HEK293 (cell line): ENCODE measurements at regions not wholly inside any gene's neighbourhood (a gene's known extent, or its start where the extent isn't known, plus 50 kb on each side); places are given as distances from the start of the nearest gene placed in this dataset.
A peak's percentile ranks its signal among the peaks of the same experiment; 100 is the strongest.

Source experiments
- CTCF ChIA-PET: fragments of 350-600 bp; formaldehyde crosslinking; extraction: SDS; loops from one replicate; lab custom pipeline; 2021; ENCODE audit warnings: antibody characterized with exemption; lab: Yijun Ruan, JAX
- POLR2A ChIA-PET: fragments of 300-600 bp; formaldehyde crosslinking; extraction: SDS; loops from one replicate; lab custom pipeline; 2020; ENCODE audit warnings: antibody characterized with exemption, inconsistent platforms; lab: Yijun Ruan, JAX
- H3K27ac ChIP-seq: fragments of 200-500 bp; sonication (Bioruptor generic); 2 replicates; pipeline ENCODE4 v1.5.1; 2014; ENCODE audit warnings: low read depth, low read length, control low read depth, inconsistent platforms; ENCODE audit errors: extremely low read depth
- H3K36me3 ChIP-seq, 2 experiments: fragments of 200-500 bp in 1 of 2; sonication (Bioruptor generic) in 1 of 2; 1 replicate in 1 of 2; 2 replicates in 1 of 2; pipeline ENCODE4 v1.5.1; 2014 to 2017; ENCODE audit warnings: inconsistent platforms in 2 of 2, low read length in 2 of 2; ENCODE audit not compliant: control insufficient read depth in 2 of 2, insufficient read depth in 1 of 2
- H3K4me1 ChIP-seq: fragments of 200-500 bp; sonication (Bioruptor generic); 2 replicates; pipeline ENCODE4 v1.5.1; 2014; ENCODE audit warnings: mild to moderate bottlenecking, low read length, inconsistent platforms; ENCODE audit not compliant: control insufficient read depth, insufficient read depth
- H3K4me3 ChIP-seq: 2 replicates; pipeline ENCODE4 v1.5.1; 2011; ENCODE audit warnings: low read depth, mild to moderate bottlenecking, control low read depth, low read length, moderate library complexity
- H3K9me3 ChIP-seq: fragments of 200-500 bp; sonication (Bioruptor generic); 2 replicates; pipeline ENCODE4 v1.5.1; 2014; ENCODE audit warnings: low read depth, low read length, inconsistent platforms; ENCODE audit not compliant: control insufficient read depth, insufficient read depth
- GLIS1 ChIP-seq: fragments of 450-650 bp; formaldehyde crosslinking; IDR thresholded peaks from 2 replicates; pipeline ENCODE4 v1.5.1; 2016; ENCODE audit warnings: missing biosample characterization, missing genetic modification characterization
- GLIS2 ChIP-seq: fragments of 450-650 bp; formaldehyde crosslinking; IDR thresholded peaks from 2 replicates; pipeline ENCODE4 v1.5.1; 2016; ENCODE audit warnings: missing biosample characterization, missing genetic modification characterization
- OSR2 ChIP-seq: fragments of 450-650 bp; formaldehyde crosslinking; IDR thresholded peaks from 2 replicates; pipeline ENCODE4 v1.5.1; 2016; ENCODE audit warnings: missing biosample characterization, missing genetic modification characterization
- PATZ1 ChIP-seq: fragments of 450-650 bp; formaldehyde crosslinking; IDR thresholded peaks from 2 replicates; pipeline ENCODE4 v1.5.1; 2016; ENCODE audit warnings: missing biosample characterization, missing genetic modification characterization
- REPIN1 ChIP-seq: fragments of 450-650 bp; formaldehyde crosslinking; IDR thresholded peaks from 2 replicates; pipeline ENCODE4 v1.5.1; 2017; ENCODE audit warnings: missing biosample characterization, missing genetic modification characterization, low read depth
- TRIM28 ChIP-seq: IDR thresholded peaks from 2 replicates; pipeline ENCODE4 v1.6.1; 2011; ENCODE audit warnings: low read length, control low read depth, borderline replicate concordance
- WT1 ChIP-seq: fragments of 450-650 bp; formaldehyde crosslinking; IDR thresholded peaks from 2 replicates; pipeline ENCODE4 v1.5.1; 2016; ENCODE audit warnings: missing biosample characterization, missing genetic modification characterization
- ZFP37 ChIP-seq: fragments of 450-650 bp; formaldehyde crosslinking; IDR thresholded peaks from 2 replicates; pipeline ENCODE4 v1.5.1; 2016; ENCODE audit warnings: missing biosample characterization, missing genetic modification characterization
- ZNF10 ChIP-seq: fragments of 450-650 bp; formaldehyde crosslinking; IDR thresholded peaks from 2 replicates; pipeline ENCODE4 v1.5.1; 2017; ENCODE audit warnings: missing biosample characterization, missing genetic modification characterization
- ZNF146 ChIP-seq: fragments of 450-650 bp; formaldehyde crosslinking; IDR thresholded peaks from 2 replicates; pipeline ENCODE4 v1.5.1; 2016; ENCODE audit warnings: missing biosample characterization, missing genetic modification characterization
- ZNF175 ChIP-seq: fragments of 450-650 bp; formaldehyde crosslinking; IDR thresholded peaks from 2 replicates; pipeline ENCODE4 v1.5.1; 2016; ENCODE audit warnings: missing biosample characterization, missing genetic modification characterization
- ZNF214 ChIP-seq: fragments of 450-650 bp; formaldehyde crosslinking; IDR thresholded peaks from 2 replicates; pipeline ENCODE4 v1.5.1; 2017; ENCODE audit warnings: missing biosample characterization, mild to moderate bottlenecking, missing genetic modification characterization, borderline replicate concordance
- ZNF223 ChIP-seq: fragments of 450-650 bp; formaldehyde crosslinking; IDR thresholded peaks from 2 replicates; pipeline ENCODE4 v1.5.1; 2016; ENCODE audit warnings: missing biosample characterization, missing genetic modification characterization
- ZNF274 ChIP-seq, 2 experiments: fragments of 200-500 bp in 1 of 2; fragments of 450-650 bp in 1 of 2; sonication (Bioruptor generic) in 1 of 2; formaldehyde crosslinking in 1 of 2; IDR thresholded peaks; 2 replicates each; pipeline versions ENCODE4 v1.5.1 to v1.6.1; 2014 to 2016; ENCODE audit warnings: borderline replicate concordance in 1 of 2, inconsistent platforms in 1 of 2, low read length in 1 of 2, missing biosample characterization in 1 of 2, missing genetic modification characterization in 1 of 2
- ZNF280D ChIP-seq: fragments of 450-650 bp; formaldehyde crosslinking; IDR thresholded peaks from 2 replicates; pipeline ENCODE4 v1.5.1; 2016; ENCODE audit warnings: missing biosample characterization, missing genetic modification characterization
- ZNF350 ChIP-seq: fragments of 450-650 bp; formaldehyde crosslinking; IDR thresholded peaks from 2 replicates; pipeline ENCODE4 v1.5.0; 2017; ENCODE audit warnings: missing biosample characterization, mild to moderate bottlenecking, missing genetic modification characterization
- ZNF449 ChIP-seq: fragments of 450-650 bp; formaldehyde crosslinking; IDR thresholded peaks from 2 replicates; pipeline ENCODE4 v1.5.1; 2017; ENCODE audit warnings: missing biosample characterization, mild to moderate bottlenecking, missing genetic modification characterization, moderate library complexity
- ZNF544 ChIP-seq: fragments of 450-650 bp; formaldehyde crosslinking; IDR thresholded peaks from 2 replicates; pipeline ENCODE4 v1.5.0; 2017; ENCODE audit warnings: missing biosample characterization, missing genetic modification characterization
- ZNF707 ChIP-seq: fragments of 450-650 bp; formaldehyde crosslinking; IDR thresholded peaks from 2 replicates; pipeline ENCODE4 v1.5.1; 2016; ENCODE audit warnings: missing biosample characterization, missing genetic modification characterization
- ZNF747 ChIP-seq: fragments of 450-650 bp; formaldehyde crosslinking; IDR thresholded peaks from 2 replicates; pipeline ENCODE4 v1.5.1; 2016; ENCODE audit warnings: missing biosample characterization, missing genetic modification characterization
- ZSCAN16 ChIP-seq: fragments of 450-650 bp; formaldehyde crosslinking; IDR thresholded peaks from 2 replicates; pipeline ENCODE4 v1.5.1; 2016; ENCODE audit warnings: missing biosample characterization, missing genetic modification characterization

- ChIA-PET POLR2A (no interaction called here), CTCF (interaction anchor here (0.6 kb wide), 1 partner anchor 95 kb away, joined by 3 read pairs; no protein-coding TSS in a partner anchor)
- H3K4me3 ChIP-seq: no peak overlapping the region
- H3K9me3 ChIP-seq: no peaks in the 10 kb centered on the region
- no peak overlapping the region for H3K27ac ChIP-seq
- TF ChIP-seq OSR2 (tag by site-specific recombination) (no peak), GLIS1 (peak; percentile 62)
- H3K4me1 ChIP-seq: no peaks in the 10 kb centered on the region
- no peaks in the 10 kb centered on the region for H3K36me3 ChIP-seq
Observed at GRCh38 chr12:114209861-114210260, 196.1 kb downstream of the TBX5 start.

GRCh38 chr12:114206525-114206924 lies 199.4 kb downstream of the TBX5 start:
- POLR2A ChIA-PET: no interaction called here
- no peak overlapping the region for H3K4me3 ChIP-seq

More at GRCh38 chr12:114206525-114206924, 199.4 kb downstream of the TBX5 start:
- H3K9me3 ChIP-seq: no peaks in the 10 kb centered on the region
- H3K36me3 ChIP-seq: no peaks in the 10 kb centered on the region
- CTCF ChIA-PET: no interaction called here
- TF ChIP-seq WT1 (tag by site-specific recombination): no peak
- no peak for TF ChIP-seq GLIS2 (tag by site-specific recombination)
- TF ChIP-seq ZNF747 (tag by site-specific recombination): no peak
- no peak for TF ChIP-seq ZNF350 (tag by site-specific recombination)
- no peak for TF ChIP-seq ZFP37
- no peak for TF ChIP-seq ZNF175 (tag by site-specific recombination)
- no peak for TF ChIP-seq ZNF707 (tag by site-specific recombination)
- no peak for TF ChIP-seq ZNF223 (tag by site-specific recombination)
- TF ChIP-seq REPIN1: no peak
- TF ChIP-seq ZNF146 (tag by site-specific recombination): no peak
- no peak for TF ChIP-seq ZSCAN16 (tag by site-specific recombination)
- no peak for TF ChIP-seq ZNF10
- no peak for TF ChIP-seq ZNF449 (tag by site-specific recombination)
- no peak for TF ChIP-seq ZNF274 (IDR thresholded peaks at IDR 0.05; ENCODE audit: low read length)
- TF ChIP-seq ZNF274 (tag by site-specific recombination; IDR thresholded peaks at IDR 0.05; ENCODE audit: borderline replicate concordance): no peak
- no peak for TF ChIP-seq ZNF280D (tag by site-specific recombination)
- no peak for TF ChIP-seq ZNF214 (tag by site-specific recombination)
- TF ChIP-seq ZNF544 (tag by site-specific recombination): no peak
- TF ChIP-seq PATZ1 (tag by site-specific recombination): no peak
- TF ChIP-seq TRIM28: no peak
- no peaks in the 10 kb centered on the region for H3K4me1 ChIP-seq
- H3K27ac ChIP-seq: no peak overlapping the region
